A673 (cell line): ENCODE measurements at regions not wholly inside any gene's neighbourhood (a gene's known extent, or its start where the extent isn't known, plus 50 kb on each side); places are given as distances from the start of the nearest gene placed in this dataset.

Source experiments
- CTCF ChIP-seq: fragments of 300-800, 200-600 bp; sonication (generic); conservative IDR thresholded peaks from 2 replicates; pipeline ENCODE4 v1.5.1; 2017; ENCODE audit warnings: low read depth, mild to moderate bottlenecking, antibody characterized with exemption, low read length, moderate library complexity, mixed read lengths
- EZH2 ChIP-seq: fragments of 200-600 bp; sonication (generic); IDR thresholded peaks from 2 replicates; pipeline ENCODE4 v1.6.1; 2017; ENCODE audit warnings: borderline replicate concordance, low read depth, mild to moderate bottlenecking, mixed read lengths, antibody characterized with exemption, low read length; ENCODE audit not compliant: poor library complexity, severe bottlenecking

- no peak for TF ChIP-seq CTCF
- TF ChIP-seq EZH2 = no peak
These were observed 91.8 kb downstream of the CCNG2 start for GRCh38 chr4:77248805-77249204.
